GM18909 (cell line): ENCODE measurements at regions not wholly inside any gene's neighbourhood (a gene's known extent, or its start where the extent isn't known, plus 50 kb on each side); places are given as distances from the start of the nearest gene placed in this dataset.

ENCODE experiments used
- ATAC-seq: cut with Tn5 transposase; IDR thresholded peaks from one replicate; pipeline ENCODE4 v1.9.1; 2021; ENCODE audit warnings: mild to moderate bottlenecking; ENCODE audit not compliant: unreplicated experiment, poor library complexity

GRCh38 chr14:71703477-71703876 lies 228.8 kb upstream of the RGS6 start:
- no peak for ATAC-seq

GRCh38 chr14:71704210-71704609 lies 228.0 kb upstream of the RGS6 start:
- ATAC-seq = no peak

GRCh38 chr14:71705460-71705859 lies 226.8 kb upstream of the RGS6 start:
- ATAC-seq = no peak

- ATAC-seq = no peak
Observed at GRCh38 chr14:71709076-71709475, 223.2 kb upstream of the RGS6 start.

- ATAC-seq = no peak
Observed at GRCh38 chr14:71709987-71710386, 222.2 kb upstream of the RGS6 start.

- no peak for ATAC-seq
Observed at GRCh38 chr14:71711125-71711524, 221.1 kb upstream of the RGS6 start.

- ATAC-seq = no peak
Observed at GRCh38 chr14:71711619-71712018, 220.6 kb upstream of the RGS6 start.

GRCh38 chr14:71712478-71712877 lies 219.8 kb upstream of the RGS6 start:
- no peak for ATAC-seq

- no peak for ATAC-seq
Observed at GRCh38 chr14:71713016-71713415, 219.2 kb upstream of the RGS6 start.

- no peak for ATAC-seq
Observed at GRCh38 chr14:71713451-71713850, 218.8 kb upstream of the RGS6 start.

GRCh38 chr14:71714225-71714624 lies 218.0 kb upstream of the RGS6 start:
- no peak for ATAC-seq

- no peak for ATAC-seq
Observed at GRCh38 chr14:71716041-71716772, 216.0 kb upstream of the RGS6 start.

GRCh38 chr14:71720978-71721624 lies 211.1 kb upstream of the RGS6 start:
- no peak for ATAC-seq

GRCh38 chr14:71721791-71722190 lies 210.4 kb upstream of the RGS6 start:
- no peak for ATAC-seq

GRCh38 chr14:71722885-71723284 lies 209.3 kb upstream of the RGS6 start:
- no peak for ATAC-seq

- no peak for ATAC-seq
Observed at GRCh38 chr14:71725922-71726579, 206.2 kb upstream of the RGS6 start.

GRCh38 chr14:71726580-71727021 lies 205.6 kb upstream of the RGS6 start:
- no peak for ATAC-seq

GRCh38 chr14:71728386-71728785 lies 203.8 kb upstream of the RGS6 start:
- no peak for ATAC-seq

GRCh38 chr14:71729596-71729995 lies 202.6 kb upstream of the RGS6 start:
- ATAC-seq = no peak

GRCh38 chr14:71730471-71730870 lies 201.8 kb upstream of the RGS6 start:
- no peak for ATAC-seq

GRCh38 chr14:71731096-71731495 lies 201.1 kb upstream of the RGS6 start:
- ATAC-seq = no peak
